ENCODE measurements at regions not wholly inside any gene's neighbourhood (a gene's known extent, or its start where the extent isn't known, plus 50 kb on each side); places are given as distances from the start of the nearest gene placed in this dataset.

DNA sequence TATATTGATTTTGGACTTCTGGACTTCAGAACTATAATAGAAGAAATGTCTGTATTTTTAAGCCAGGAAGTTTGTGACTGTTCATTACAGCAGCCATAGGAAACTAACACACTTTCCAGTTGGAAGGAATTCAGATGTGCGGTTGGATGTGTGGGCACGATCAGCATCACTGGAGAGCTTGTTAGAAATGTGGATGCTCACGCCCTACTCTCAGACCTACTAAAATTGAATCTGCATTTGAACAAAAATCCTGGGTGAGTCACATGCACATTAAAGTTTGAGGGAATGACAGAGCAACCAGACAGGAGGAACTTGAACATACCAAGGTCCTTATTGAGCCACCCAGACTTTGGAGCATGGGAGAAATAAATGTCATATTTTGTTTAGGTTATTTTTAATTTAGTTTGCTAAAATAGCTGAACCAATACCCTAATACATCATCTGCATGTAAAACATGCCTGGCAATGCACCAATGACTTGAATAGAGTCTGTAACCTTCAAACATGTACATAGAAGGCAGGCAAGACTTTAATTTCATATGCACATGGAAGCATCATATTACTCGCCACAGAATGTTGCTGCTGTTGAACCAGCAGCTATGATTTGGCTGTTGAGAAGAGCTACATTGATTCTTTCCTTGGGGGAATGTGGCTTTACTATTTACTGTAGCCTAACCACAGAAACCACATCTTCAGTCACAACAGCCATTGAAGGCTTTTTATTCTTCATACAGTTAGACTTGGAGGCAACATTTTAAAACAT is 346.2 kb downstream of the BARHL2 start:
- intact Hi-C loops (cut with micrococcal nuclease): no loop called here
- DNase-seq (ENCODE audit: unreplicated experiment): no peak
- H3K27me3 Mint-ChIP-seq (ENCODE audit: insufficient read depth, unreplicated experiment): no peaks in the 10 kb centered on the region
- no peaks in the 10 kb centered on the region for H3K4me1 Mint-ChIP-seq (ENCODE audit: insufficient read depth, unreplicated experiment)
- ChIA-PET CTCF (interaction anchor here (0.6 kb wide), 1 partner anchor 261 kb away, joined by 3 read pairs; no protein-coding TSS in a partner anchor), POLR2A (no interaction called here)
- no peaks in the 10 kb centered on the region for H3K9me3 Mint-ChIP-seq (ENCODE audit: unreplicated experiment)
- TF ChIP-seq, protein P1, sequence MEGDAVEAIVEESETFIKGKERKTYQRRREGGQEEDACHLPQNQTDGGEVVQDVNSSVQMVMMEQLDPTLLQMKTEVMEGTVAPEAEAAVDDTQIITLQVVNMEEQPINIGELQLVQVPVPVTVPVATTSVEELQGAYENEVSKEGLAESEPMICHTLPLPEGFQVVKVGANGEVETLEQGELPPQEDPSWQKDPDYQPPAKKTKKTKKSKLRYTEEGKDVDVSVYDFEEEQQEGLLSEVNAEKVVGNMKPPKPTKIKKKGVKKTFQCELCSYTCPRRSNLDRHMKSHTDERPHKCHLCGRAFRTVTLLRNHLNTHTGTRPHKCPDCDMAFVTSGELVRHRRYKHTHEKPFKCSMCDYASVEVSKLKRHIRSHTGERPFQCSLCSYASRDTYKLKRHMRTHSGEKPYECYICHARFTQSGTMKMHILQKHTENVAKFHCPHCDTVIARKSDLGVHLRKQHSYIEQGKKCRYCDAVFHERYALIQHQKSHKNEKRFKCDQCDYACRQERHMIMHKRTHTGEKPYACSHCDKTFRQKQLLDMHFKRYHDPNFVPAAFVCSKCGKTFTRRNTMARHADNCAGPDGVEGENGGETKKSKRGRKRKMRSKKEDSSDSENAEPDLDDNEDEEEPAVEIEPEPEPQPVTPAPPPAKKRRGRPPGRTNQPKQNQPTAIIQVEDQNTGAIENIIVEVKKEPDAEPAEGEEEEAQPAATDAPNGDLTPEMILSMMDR (IDR thresholded peaks at IDR 0.05; ENCODE audit: unreplicated experiment): no peak
- H3K36me3 Mint-ChIP-seq (ENCODE audit: insufficient read depth, unreplicated experiment): no peaks in the 10 kb centered on the region
- no peak overlapping the region for H3K4me3 Mint-ChIP-seq (ENCODE audit: unreplicated experiment)
- no TSS peak for BruUV-seq (replicated peaks)
- no peak overlapping the region for H3K27ac Mint-ChIP-seq (ENCODE audit: low read depth, unreplicated experiment)

DNA sequence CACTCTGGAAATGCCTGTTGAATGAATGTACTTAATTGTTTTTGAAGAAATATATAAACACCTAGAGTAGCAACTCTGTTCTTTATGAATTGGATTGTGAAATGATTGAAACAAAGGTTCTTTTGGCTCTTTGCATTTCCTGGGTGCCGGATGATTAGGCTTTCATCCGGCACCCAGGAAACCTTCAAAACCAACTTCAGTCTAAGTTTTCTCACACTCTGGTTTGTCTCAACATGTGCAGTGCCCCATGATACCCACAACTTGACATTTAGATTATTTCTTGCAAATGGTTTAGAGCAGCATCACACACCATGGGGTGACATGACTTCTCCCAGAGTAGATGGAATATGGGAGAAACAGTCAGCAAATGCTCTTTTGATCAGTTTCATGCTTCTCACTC is 354.9 kb downstream of the BARHL2 start:
- Mint-ChIP-seq H3K27ac (ENCODE audit: low read depth, unreplicated experiment) (no peak overlapping the region), H3K36me3 (ENCODE audit: insufficient read depth, unreplicated experiment) (no peaks in the 10 kb centered on the region), H3K9me3 (ENCODE audit: unreplicated experiment) (no peaks in the 10 kb centered on the region), H3K4me1 (ENCODE audit: insufficient read depth, unreplicated experiment) (peaks cover 6% of the 10 kb centered on the region), H3K27me3 (ENCODE audit: insufficient read depth, unreplicated experiment) (no peaks in the 10 kb centered on the region), H3K4me3 (ENCODE audit: unreplicated experiment) (no peak overlapping the region)
- DNase-seq (ENCODE audit: unreplicated experiment): no peak
- intact Hi-C loops (cut with micrococcal nuclease): no loop called here
- ChIA-PET CTCF (no interaction called here), POLR2A (no interaction called here)
- TF ChIP-seq, protein P1 (IDR thresholded peaks at IDR 0.05; ENCODE audit: unreplicated experiment): no peak
- no TSS peak for BruUV-seq (replicated peaks)

DNA sequence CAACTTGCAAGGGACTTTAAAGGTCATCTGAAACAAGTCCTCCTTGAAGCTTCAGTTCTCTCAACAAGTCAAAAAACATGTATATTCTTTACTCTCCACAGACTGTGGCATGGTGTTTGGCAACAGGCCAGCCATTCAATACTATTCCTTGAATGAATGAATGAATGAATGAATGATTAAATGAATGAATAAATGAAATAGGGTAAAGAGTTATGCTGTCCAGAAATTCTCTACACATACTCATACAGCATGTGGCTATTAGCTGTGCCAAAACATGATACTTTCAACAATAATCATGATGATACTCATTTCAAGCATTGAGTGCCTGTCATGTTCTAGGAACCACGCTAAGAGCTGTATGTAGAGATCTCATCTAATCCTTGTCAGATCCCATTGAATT is 356.1 kb downstream of the BARHL2 start:
- ChIA-PET CTCF (interaction anchor here (0.6 to 1.2 kb wide), 2 partner anchors 53 to 227 kb away, joined by 3 read pairs; no protein-coding TSS in a partner anchor), POLR2A (interaction anchor here (0.7 kb wide), 1 partner anchor 185 kb away, joined by 3 read pairs; no protein-coding TSS in a partner anchor)
- Mint-ChIP-seq H3K4me3 (ENCODE audit: unreplicated experiment) (no peak overlapping the region), H3K9me3 (ENCODE audit: unreplicated experiment) (no peaks in the 10 kb centered on the region), H3K27me3 (ENCODE audit: insufficient read depth, unreplicated experiment) (no peaks in the 10 kb centered on the region), H3K4me1 (ENCODE audit: insufficient read depth, unreplicated experiment) (peaks cover 6% of the 10 kb centered on the region), H3K27ac (ENCODE audit: low read depth, unreplicated experiment) (no peak overlapping the region), H3K36me3 (ENCODE audit: insufficient read depth, unreplicated experiment) (no peaks in the 10 kb centered on the region)
- no TSS peak for BruUV-seq (replicated peaks)
- no peak for DNase-seq (ENCODE audit: unreplicated experiment)
- intact Hi-C loops (cut with micrococcal nuclease): no loop called here
- TF ChIP-seq, protein P1 (IDR thresholded peaks at IDR 0.05; ENCODE audit: unreplicated experiment): no peak

DNA sequence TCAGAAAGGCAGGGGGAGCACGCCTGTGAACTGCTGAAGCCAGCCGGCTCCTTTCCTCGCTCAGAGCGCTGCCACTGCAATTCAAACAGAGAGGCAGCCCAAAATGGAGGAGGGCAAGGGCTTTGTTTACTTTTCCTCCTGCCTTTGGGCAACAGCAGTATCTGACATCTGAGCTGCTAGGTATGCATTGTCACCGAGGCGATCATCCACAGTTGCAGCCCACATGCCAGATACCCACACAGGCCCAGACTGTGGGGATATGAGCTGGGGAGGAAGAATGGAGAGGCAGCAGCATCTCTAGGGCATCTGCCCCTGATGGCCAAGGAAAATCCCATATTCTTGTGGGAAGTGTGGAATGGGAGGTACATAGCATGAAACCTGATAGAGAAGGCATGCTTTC is 357.1 kb downstream of the BARHL2 start:
- H3K27me3 Mint-ChIP-seq (ENCODE audit: insufficient read depth, unreplicated experiment): no peaks in the 10 kb centered on the region
- no peaks in the 10 kb centered on the region for H3K9me3 Mint-ChIP-seq (ENCODE audit: unreplicated experiment)
- no peak overlapping the region for H3K27ac Mint-ChIP-seq (ENCODE audit: low read depth, unreplicated experiment)
- TF ChIP-seq, protein P1 (IDR thresholded peaks at IDR 0.05; ENCODE audit: unreplicated experiment): no peak
- ChIA-PET CTCF (interaction anchor here (0.8 kb wide), 1 partner anchor 424 kb away, joined by 3 read pairs; no protein-coding TSS in a partner anchor), POLR2A (no interaction called here)
- H3K4me3 Mint-ChIP-seq (ENCODE audit: unreplicated experiment): no peak overlapping the region
- H3K4me1 Mint-ChIP-seq (ENCODE audit: insufficient read depth, unreplicated experiment): peaks cover 6% of the 10 kb centered on the region
- H3K36me3 Mint-ChIP-seq (ENCODE audit: insufficient read depth, unreplicated experiment): no peaks in the 10 kb centered on the region
- BruUV-seq (replicated peaks): no TSS peak
- intact Hi-C loops (cut with micrococcal nuclease): no loop called here
- no peak for DNase-seq (ENCODE audit: unreplicated experiment)

Measured in MCF 10A (cell line).